ENCODE measurements at regions not wholly inside any gene's neighbourhood (a gene's known extent, or its start where the extent isn't known, plus 50 kb on each side); places are given as distances from the start of the nearest gene placed in this dataset.

DNA sequence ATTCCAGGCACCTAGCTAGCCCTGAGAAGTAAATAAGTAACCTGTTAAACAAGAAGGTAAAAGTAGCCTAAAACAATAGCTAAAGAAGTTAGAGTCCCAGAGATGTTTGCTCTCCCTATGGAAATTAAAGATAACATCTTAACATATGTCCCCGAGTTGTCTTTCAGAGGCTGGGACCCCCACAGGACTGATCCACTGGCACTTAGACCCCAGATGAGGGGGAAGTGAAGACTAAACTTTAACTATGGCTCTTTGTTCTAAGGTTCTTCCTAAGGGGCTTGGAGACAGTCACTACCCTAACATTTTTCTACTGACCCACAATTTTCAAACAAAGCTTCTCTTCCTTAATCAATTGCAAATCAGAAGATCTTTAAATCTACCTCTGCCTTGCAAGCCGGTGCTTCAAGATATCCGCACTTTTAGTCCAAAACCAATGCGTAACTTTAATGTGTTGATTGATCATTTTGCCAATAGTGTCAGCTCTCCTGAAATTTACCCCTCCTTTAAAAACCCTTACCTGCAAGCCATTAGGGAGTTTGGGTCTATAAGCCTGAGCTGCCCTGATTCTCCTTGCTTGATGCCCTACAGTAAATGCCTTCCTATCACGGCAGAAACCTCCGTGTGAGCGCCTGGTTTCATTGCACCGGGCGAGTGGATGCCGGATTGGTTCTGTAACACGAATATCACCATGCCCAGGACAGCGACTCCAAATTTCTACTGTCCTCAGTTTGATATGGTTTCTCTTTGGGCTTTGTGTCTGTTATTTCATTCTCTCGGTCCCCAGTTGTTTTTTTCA lies 404.4 kb downstream of the SIPA1L2 start:
- DNase-seq, result no peak

DNA sequence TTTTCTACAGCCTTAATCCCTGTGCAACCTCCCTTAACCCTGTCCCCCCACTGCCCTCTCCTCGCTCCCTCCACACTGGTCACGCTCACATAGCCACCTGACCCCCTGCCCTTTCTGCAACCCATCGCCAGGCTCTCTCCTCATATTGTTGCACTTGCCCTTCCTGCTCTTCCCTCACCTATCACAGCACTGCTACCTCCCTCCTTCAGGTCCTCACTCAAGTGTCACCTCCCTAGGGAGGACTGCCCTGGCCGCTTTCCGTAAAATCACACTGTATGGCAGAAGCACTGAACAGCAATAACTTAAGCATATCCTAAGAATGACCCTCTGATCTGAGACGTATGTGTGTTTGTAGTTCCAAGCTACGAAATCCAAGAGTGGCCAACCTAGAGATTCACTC lies 406.0 kb downstream of the SIPA1L2 start:
- DNase-seq, result no peak

DNA sequence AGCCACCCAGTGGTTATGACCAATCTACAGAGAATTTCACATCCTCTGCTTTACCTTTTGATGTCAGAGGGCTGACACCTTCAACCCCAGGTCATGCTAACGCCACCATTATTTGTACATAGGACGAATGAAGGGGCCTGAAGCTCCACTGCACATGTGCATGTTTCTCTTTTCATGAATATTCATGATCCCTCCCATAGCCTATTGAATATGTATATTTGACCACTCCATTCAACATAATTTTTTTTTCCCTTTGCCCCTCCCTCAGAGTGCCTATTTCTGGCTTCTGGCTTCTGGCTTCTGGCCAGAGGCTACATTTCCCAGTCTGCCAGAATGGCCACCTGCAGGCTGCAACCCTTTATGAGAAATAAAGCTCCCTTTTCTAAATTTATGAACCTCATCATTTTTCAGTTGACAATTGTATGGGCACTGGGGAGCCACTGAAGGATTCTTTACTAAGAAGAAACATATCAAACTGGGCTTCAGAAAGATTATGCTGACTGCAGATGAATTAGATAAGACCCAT lies 406.7 kb downstream of the SIPA1L2 start:
- no peak for DNase-seq

DNA sequence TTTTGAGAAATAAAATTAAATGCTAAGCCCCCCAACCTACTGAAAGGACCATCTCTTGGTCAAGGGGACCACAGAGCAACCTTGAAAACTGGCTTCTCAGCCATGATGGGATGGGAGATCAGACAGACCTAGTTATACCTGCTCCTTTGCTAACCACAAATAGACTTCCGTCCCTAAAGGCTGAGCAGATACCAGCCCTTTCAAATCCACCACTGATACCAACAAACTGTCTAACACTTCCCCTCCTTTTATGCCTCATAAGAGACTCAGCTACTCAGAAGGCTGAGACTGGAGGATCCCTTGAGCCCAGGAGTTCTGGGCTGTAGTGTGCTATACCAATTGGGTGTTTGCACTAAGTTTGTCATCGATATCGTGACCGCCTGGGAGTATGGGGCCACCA lies 407.3 kb downstream of the SIPA1L2 start:
- DNase-seq, result no peak

- DNase-seq, result no peak
These were observed 408.0 kb downstream of the SIPA1L2 start for GRCh38 chr1:232221802-232222499.

DNA sequence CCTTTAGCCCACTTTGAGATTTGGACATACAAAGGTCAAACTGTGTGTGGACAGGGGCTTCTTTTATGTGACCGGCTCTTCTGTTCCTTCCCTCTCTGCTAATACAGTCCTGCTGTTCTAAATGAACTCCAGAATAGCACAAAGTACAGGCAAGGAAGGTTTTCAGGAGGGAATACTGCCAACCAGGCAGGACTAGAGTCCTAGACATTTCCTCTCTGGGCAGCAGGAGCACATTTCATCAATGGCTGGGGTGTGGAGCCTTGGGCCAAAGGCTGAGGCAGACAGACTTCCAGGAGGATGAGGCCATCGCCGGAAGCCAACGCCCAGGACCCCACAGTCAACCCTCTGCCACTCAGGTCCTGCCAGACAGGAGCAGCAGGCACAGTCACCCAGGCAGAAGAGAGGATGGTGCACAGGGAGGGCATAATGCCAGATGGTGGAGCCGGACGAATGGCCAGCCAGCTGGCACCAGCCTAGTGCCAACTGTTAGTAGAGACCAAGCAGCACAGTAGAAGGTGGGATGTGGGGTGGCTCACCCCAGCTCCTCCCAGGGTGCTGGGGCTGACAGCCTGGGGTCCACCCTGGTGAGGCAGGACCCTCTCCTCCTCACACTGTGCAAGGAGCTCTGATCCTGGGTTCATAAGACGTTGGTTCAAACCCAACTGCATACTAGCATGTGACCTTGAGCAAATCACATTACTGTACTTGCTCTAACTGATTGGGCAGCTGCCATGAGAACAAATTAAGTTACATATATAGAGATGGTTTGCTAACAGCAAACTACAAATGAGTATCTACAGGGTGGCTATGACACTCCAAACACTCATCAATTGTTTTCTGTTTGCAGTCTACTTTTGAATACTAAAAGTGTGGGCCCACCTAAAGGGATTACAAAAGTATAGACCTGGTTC lies 410.7 kb downstream of the SIPA1L2 start:
- DNase-seq, result no peak

GRCh38 chr1:232213928-232214327 lies 416.0 kb downstream of the SIPA1L2 start:
- no peak for DNase-seq

DNA sequence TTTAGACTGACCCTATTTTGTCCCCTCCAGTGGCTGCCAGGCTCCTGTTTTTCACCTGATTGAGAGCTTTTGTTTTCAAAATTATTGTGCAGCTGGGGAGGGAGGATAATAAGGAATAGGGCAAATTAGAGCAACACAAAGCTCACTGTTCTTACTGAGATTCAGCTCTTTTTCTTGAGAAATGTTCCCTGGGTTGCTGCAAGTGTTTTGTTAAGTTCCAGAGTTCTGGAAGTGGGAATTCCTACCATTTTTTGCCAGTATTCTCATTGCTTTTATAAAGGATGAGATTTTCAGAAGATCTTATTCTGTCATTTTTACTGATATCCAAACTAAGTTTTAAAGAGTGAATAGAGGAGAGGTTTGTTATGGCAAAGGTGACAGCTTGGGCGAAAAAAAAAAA lies 417.7 kb downstream of the SIPA1L2 start:
- no peak for DNase-seq

- DNase-seq, result no peak
These were observed 418.8 kb downstream of the SIPA1L2 start for GRCh38 chr1:232211149-232211548.

DNA sequence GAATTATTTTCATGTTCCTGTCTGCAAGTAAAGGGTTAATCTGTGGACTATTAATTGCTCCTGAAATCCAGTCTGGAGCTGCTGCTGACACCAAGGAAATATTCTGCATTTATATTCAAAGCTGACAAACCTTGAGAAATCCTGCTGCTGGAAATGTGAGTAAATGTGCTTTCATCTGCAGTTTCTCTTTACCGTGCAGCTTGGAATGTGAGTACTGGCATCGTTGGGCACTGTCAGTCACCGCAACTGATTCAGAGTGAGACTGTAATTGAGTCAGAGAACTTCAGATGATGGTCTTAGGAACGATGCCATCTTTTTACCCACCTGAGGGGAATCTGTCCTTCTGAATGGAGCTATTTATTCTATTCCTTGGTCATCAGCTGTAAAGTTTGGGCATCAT lies 420.6 kb downstream of the SIPA1L2 start:
- DNase-seq, result no peak

DNA sequence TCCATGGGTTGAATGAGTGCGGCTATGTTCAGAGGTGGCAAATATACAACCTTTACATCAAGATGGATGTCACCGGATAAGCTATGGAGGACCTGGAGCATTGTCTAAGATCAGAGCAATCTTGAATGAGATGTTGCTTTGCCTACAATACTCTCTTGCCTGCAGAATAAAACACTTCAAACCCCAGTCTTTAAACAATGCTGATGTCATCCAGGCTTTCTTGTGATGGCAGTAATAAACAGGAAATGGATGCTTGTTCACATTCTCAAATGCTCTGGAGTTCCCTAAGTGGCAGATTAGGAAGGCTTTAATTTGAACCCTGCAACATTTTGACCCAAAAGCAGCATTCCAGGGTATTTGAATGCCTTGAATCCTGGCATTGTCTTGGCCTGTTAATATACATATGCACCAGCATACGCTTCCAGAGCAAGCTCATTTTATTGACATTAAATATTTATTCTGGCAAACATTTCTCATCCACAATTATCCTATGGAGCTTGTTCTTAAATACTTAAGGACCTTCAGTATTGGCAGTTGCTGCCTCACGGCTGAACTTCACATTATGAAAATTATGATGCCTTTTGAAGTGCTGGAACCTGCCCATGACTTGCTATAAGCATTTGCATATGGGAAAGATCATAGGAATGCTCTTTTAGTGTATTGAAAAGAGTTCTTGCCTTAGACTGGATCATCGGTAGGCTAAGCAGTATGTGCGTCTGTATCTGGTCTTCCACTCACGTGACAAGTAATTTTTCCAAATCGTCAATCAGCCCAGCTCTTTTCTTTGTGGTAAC lies 422.7 kb downstream of the SIPA1L2 start:
- no peak for DNase-seq

DNA sequence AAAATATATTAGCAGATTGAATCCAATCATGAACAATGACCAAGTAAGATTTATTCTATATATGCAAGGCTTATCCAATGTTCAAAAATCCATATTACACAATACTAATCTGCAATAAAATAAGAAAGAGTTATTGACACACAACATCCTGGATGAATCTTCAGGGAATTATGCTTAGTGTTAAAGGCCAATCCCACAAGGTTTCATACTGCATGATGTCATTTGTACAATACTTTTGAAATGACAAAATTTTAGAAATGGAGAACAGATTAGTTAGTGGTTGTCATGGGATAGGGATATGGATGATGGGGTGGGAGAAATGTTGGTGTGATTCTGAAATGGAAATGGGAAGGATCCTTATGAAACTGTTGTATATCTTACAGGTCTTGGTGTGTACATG lies 425.7 kb downstream of the SIPA1L2 start:
- no peak for DNase-seq

DNA sequence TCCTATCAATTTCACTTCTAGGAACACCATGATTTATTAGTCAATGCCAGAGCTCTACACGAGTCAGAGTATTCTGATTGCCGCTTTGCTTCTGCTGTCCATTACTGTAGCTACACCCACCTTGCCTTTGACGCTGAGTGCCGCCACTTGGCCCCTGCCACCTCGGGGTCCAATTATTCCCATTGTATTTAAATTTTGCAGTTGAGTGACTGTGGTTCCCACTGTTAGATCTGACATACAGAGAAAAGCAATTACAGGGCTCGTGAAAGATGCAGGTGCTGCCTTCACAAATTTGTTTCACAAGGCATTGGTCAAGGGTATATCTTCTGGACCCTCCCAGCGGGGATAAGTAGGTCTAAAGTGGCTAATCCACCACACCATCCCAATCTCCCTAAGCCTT lies 428.9 kb downstream of the SIPA1L2 start:
- DNase-seq, result no peak

- DNase-seq, result no peak
These were observed 433.9 kb downstream of the SIPA1L2 start for GRCh38 chr1:232196042-232196441.

DNA sequence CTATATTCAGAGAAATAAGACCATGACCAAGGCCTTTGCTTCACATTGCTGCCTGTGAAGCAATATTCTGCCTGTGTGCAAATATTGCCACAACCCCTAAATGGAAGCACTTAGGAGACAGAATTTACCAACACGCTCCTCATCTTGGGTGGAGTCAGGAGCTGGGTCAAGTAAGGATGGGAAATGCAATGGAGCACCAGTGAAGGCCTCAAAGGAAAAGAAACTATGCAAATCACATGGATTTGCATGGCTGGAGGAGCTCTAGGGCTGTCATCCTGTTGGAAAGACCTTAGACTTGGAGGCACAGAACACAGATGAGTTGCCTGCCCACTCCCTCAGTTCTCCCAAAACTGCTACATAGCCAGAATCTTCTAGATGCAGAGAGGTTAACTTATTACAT lies 435.5 kb downstream of the SIPA1L2 start:
- DNase-seq, result no peak

DNA sequence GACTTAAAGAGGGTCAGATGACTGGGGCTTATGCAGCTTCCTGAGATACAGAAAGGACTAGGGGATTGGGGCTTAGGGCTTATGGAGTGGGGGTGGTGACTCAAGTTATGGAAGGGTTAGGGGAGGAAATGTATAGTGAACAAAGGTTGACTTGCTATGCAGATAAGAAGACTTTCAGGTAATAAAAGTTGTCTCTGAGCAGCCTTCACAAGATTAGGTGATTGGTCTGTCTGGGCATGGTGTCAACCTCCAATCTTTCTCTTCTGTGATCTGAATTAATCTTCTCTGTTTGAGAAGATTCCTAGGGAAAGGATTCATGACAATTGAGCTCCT lies 436.5 kb downstream of the SIPA1L2 start:
- no peak for DNase-seq

- no peak for DNase-seq
These were observed 437.0 kb downstream of the SIPA1L2 start for GRCh38 chr1:232192781-232193450.

DNA sequence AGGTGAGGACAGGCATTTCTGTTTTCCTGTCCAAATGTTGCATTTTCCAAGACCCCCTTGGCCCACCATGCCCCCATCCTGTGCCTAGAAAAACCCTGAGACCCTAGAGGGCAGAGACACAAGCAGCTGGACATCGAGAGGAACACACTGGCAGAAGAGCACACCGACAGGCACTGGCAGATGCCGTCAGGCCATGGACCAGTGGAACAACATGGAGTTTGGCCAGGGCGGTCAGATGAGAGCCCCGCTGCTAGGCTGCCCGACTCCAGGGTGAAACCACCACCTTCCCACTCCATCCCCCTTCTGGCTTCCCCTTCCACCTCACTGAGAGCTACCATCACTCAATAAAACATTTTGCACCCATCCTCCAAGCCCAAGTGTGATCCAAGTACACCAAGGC lies 438.4 kb downstream of the SIPA1L2 start:
- DNase-seq, result no peak

GRCh38 chr1:232188318-232188717 lies 441.6 kb downstream of the SIPA1L2 start:
- DNase-seq, result no peak

DNA sequence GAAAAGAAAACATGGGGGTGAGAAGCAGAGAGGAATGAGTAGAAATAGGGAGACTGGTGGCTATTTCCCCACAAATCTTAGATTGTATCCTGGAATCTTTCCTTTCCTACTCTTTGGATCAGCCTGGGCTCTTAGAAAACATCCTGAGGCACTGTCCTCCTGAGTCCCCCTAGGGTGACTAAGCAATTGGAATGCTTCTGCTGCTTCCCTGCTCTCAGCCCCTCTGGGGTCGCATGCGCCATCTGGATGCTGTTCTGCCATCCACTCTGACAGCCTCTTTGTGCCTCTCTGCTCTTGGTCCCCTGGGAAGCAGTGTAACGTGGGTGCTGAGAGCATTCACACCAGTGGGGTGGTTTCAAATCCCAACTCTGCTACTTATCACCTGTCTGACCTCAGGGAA lies 443.0 kb downstream of the SIPA1L2 start:
- no peak for DNase-seq

GRCh38 chr1:232184561-232185530 lies 445.1 kb downstream of the SIPA1L2 start:
- DNase-seq, result no peak

Data from right hindlimb (tissue), 1 donor.